Fibroblast of skin of back (primary cell): ENCODE measurements at regions not wholly inside any gene's neighbourhood (a gene's known extent, or its start where the extent isn't known, plus 50 kb on each side); places are given as distances from the start of the nearest gene placed in this dataset.

Source experiments
- DNase-seq: peaks from one replicate; pipeline ENCODE4 v3.0.0-alpha.2; 2013

DNA sequence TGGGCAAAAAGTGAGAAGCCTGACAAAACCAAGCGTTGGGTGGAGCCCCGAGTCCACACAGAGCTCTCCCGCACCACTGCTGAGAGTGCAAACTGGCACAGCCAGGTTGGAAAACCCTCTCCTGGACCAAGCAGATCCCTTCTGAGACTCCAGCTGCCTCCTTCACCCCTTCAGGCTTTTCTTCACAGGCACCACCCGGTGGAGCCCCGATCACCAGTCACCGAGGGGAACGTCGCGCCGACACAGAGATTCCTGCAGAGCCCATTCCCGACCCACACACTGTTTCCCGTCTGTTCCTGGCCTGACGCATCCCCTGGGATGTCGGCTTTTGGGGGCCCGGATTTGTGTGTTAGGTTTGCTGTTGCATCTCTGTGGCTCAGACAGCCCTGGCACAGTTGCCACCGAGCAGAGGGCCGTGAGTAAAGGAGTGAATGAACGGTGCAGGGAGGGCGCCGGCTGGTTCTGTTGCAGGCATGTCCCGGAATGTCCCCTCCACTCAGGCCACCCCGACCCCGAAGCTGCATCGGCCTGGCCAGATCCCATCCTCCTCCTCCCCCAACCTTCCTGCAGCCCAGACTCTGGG is 51.0 kb upstream of the INPP5A start:
- no peak for DNase-seq

DNA sequence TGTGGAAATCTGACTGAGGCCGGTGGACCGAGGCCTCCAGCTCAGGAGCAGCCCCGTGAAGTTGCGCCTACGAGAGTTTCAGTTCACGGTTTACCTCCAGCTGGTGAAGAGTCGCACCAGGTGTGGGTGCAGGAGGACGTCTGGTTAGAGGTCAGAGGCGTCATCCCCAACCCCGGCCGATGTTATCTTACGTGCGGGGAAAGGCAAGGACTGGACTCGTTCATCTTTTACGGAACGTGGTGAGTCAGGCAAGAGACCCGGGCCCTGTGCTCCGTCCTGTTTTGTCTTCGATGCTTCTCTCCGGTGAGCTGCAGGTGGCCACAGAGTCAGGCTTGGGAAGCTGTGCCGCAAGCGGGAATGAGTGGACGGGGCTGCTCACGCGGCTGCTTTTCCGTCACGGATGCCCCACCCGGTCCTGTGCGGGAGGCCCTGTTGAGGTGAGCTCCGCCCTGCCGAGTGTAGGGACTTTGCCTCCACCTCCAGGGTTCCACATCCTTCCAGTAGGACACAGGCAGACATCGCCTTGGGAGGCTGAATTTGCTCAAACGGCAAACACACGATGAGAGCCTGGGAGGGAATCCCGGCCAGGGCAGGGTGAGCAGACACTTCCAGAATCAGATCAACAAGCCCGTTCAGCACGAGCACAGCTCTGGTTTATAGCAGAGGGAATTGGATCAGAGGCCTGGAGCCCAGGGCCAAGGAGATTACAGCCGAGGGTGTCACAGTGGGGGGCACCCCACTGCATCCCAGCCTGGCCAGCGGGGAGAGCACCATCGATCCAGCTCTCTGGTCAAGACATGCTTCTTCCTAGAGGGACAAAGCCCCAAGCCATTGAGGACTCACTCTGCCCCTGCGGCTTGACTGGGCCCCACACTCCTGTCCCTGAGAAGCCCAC is 50.1 kb upstream of the INPP5A start:
- no peak for DNase-seq
